ENCODE measurements at regions not wholly inside any gene's neighbourhood (a gene's known extent, or its start where the extent isn't known, plus 50 kb on each side); places are given as distances from the start of the nearest gene placed in this dataset.

- WGBS, 2 experiments: 85 to 86% methylated on average over 14 of the region's 14 CpGs
- Histone ChIP-seq H3K4me1 (ENCODE audit: control insufficient read depth, insufficient read depth, low read length) (peaks cover 11% of the 10 kb centered on the region), H3K27ac (ENCODE audit: insufficient read depth, low read depth, low read length, poor library complexity, severe bottlenecking) (no peak overlapping the region)
These were observed 136.2 kb downstream of the HMX1 start for GRCh38 chr4:8735236-8736089.

DNA sequence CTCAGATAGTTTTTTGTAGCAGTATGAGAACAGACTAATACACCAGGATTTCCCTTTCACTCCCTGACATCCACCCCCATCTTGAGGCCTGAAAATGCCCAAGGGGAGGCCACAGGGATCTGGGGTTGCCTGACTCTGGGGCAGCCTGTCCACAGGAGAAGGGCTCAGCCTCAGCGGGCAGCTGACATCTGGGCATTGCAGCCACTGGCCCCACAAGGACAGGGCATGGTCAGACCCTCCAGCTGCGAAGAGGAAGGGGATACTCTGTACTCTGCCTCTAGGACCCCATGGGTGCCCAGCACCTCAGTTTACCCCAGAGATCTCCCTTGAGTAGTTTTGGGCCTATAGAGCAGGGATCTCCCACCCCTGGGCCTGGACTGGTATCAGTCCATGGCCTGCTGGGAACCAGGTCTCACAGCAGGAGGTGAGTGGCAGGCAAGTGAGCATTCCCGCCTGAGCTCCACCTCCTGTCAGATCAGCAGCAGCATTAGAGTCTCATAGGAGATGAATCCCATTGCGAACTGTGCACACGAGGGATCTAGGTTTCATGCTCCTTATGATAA, 138.9 kb downstream of the HMX1 start:
- WGBS, 2 experiments: 91 to 94% methylated on average over 5 of the region's 5 CpGs
- Histone ChIP-seq H3K9me3 (ENCODE audit: control insufficient read depth, low read length) (no peaks in the 10 kb centered on the region), H3K4me3 (ENCODE audit: insufficient read depth, low read depth, low read length) (no peak overlapping the region), H3K4me1 (ENCODE audit: control insufficient read depth, insufficient read depth, low read length) (no peaks in the 10 kb centered on the region), H3K27ac (ENCODE audit: insufficient read depth, low read depth, low read length, poor library complexity, severe bottlenecking) (no peak overlapping the region), H3K27me3 (ENCODE audit: control insufficient read depth, insufficient read depth, low read length, poor library complexity, severe bottlenecking) (no peaks in the 10 kb centered on the region), H3K36me3 (ENCODE audit: control insufficient read depth, insufficient read depth, low read length) (no peaks in the 10 kb centered on the region)

More at GRCh38 chr4:8735236-8736089, 136.2 kb downstream of the HMX1 start:
- H3K9me3 ChIP-seq (ENCODE audit: control insufficient read depth, low read length): no peaks in the 10 kb centered on the region
- H3K36me3 ChIP-seq (ENCODE audit: control insufficient read depth, insufficient read depth, low read length): no peaks in the 10 kb centered on the region
- no peaks in the 10 kb centered on the region for H3K27me3 ChIP-seq (ENCODE audit: control insufficient read depth, insufficient read depth, low read length, poor library complexity, severe bottlenecking)
- no peak overlapping the region for H3K4me3 ChIP-seq (ENCODE audit: insufficient read depth, low read depth, low read length)

GRCh38 chr4:8732092-8732491, 139.5 kb downstream of the CPZ start:
- no peak overlapping the region for H3K4me3 ChIP-seq (ENCODE audit: insufficient read depth, low read depth, low read length)
- H3K36me3 ChIP-seq (ENCODE audit: control insufficient read depth, insufficient read depth, low read length): no peaks in the 10 kb centered on the region
- WGBS, 2 experiments: 88 to 93% methylated on average over 10 of the region's 10 CpGs
- H3K9me3 ChIP-seq (ENCODE audit: control insufficient read depth, low read length): no peaks in the 10 kb centered on the region
- H3K27me3 ChIP-seq (ENCODE audit: control insufficient read depth, insufficient read depth, low read length, poor library complexity, severe bottlenecking): no peaks in the 10 kb centered on the region
- no peaks in the 10 kb centered on the region for H3K4me1 ChIP-seq (ENCODE audit: control insufficient read depth, insufficient read depth, low read length)
- H3K27ac ChIP-seq (ENCODE audit: insufficient read depth, low read depth, low read length, poor library complexity, severe bottlenecking): no peak overlapping the region

DNA sequence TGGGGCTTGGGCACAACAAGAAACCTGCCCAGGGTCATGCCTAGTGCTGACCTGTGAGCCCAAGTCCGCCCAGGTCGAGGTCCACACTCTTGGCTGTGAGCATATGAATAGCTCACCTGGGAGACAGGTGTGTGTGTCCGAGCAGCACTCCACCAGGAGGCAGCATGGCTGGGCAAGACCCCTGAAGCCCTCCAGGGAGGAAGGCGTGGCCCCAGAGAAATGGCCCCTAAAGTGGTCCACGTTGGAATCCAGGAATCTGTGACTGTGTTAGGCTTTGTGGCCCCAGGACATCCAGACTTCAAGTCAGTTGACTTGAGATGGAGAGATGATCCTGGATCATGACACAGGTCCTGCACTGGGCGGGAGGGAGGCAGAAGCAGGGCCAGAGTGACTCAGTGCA, 138.8 kb downstream of the CPZ start:
- Histone ChIP-seq H3K9me3 (ENCODE audit: control insufficient read depth, low read length) (no peaks in the 10 kb centered on the region), H3K27ac (ENCODE audit: insufficient read depth, low read depth, low read length, poor library complexity, severe bottlenecking) (no peak overlapping the region), H3K36me3 (ENCODE audit: control insufficient read depth, insufficient read depth, low read length) (no peaks in the 10 kb centered on the region), H3K4me1 (ENCODE audit: control insufficient read depth, insufficient read depth, low read length) (no peaks in the 10 kb centered on the region), H3K27me3 (ENCODE audit: control insufficient read depth, insufficient read depth, low read length, poor library complexity, severe bottlenecking) (no peaks in the 10 kb centered on the region), H3K4me3 (ENCODE audit: insufficient read depth, low read depth, low read length) (no peak overlapping the region)
- WGBS, 2 experiments: 86 to 88% methylated on average over 6 of the region's 6 CpGs

- Histone ChIP-seq H3K36me3 (ENCODE audit: control insufficient read depth, insufficient read depth, low read length) (no peaks in the 10 kb centered on the region), H3K4me3 (ENCODE audit: insufficient read depth, low read depth, low read length) (no peak overlapping the region), H3K27ac (ENCODE audit: insufficient read depth, low read depth, low read length, poor library complexity, severe bottlenecking) (no peak overlapping the region), H3K27me3 (ENCODE audit: control insufficient read depth, insufficient read depth, low read length, poor library complexity, severe bottlenecking) (no peaks in the 10 kb centered on the region), H3K9me3 (ENCODE audit: control insufficient read depth, low read length) (no peaks in the 10 kb centered on the region), H3K4me1 (ENCODE audit: control insufficient read depth, insufficient read depth, low read length) (no peaks in the 10 kb centered on the region)
- WGBS, 2 experiments: 82 to 94% methylated on average over 4 to 5 of the region's 6 CpGs
These were observed 138.1 kb downstream of the CPZ start for GRCh38 chr4:8730681-8731080.

- 95 to 96% methylated on average over 9 of the region's 9 CpGs for WGBS, 2 experiments
- no peak overlapping the region for H3K4me3 ChIP-seq (ENCODE audit: insufficient read depth, low read depth, low read length)
- H3K27me3 ChIP-seq (ENCODE audit: control insufficient read depth, insufficient read depth, low read length, poor library complexity, severe bottlenecking): no peaks in the 10 kb centered on the region
- no peaks in the 10 kb centered on the region for H3K36me3 ChIP-seq (ENCODE audit: control insufficient read depth, insufficient read depth, low read length)
- no peaks in the 10 kb centered on the region for H3K9me3 ChIP-seq (ENCODE audit: control insufficient read depth, low read length)
- H3K4me1 ChIP-seq (ENCODE audit: control insufficient read depth, insufficient read depth, low read length): no peaks in the 10 kb centered on the region
- H3K27ac ChIP-seq (ENCODE audit: insufficient read depth, low read depth, low read length, poor library complexity, severe bottlenecking): no peak overlapping the region
These were observed 137.6 kb downstream of the CPZ start for GRCh38 chr4:8730159-8730558.

DNA sequence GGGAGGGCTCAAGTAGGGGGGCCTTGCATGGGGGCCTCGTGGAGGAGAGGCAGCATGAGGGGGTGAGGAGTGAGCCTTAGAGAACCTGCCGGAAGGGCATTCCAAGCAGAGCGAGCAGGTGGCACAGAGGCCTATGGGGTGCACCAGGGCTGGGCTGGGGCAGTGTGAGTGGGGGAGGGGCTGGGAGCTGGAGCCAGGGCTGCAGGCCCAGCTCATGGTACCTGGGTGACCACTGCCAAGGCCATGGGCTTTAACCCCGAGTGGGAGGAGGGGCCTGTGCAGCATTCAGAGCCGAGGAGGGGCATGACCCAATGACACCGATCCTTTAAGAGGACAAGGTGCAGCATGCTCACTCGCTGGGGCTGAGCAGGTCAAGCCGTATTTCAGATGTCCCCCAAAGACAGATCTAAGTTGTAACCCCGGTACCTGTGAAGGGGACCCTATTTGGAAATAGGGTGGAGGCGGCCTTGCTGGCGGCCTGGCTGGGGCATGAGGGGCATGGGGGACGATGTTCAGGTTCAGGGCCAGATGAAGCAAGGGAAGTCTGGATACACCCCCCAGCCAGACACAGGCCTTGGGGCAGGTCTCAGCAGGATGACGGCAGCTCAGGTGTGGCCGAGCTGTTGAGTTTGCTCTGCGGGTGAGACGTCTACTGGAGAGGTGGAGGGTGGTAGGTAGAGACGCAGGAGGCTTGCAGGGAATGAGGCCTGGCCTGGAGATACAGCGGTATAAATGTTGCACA, 137.0 kb downstream of the CPZ start:
- 93 to 96% methylated on average over 18 of the region's 18 CpGs for WGBS, 2 experiments
- Histone ChIP-seq H3K4me3 (ENCODE audit: insufficient read depth, low read depth, low read length) (no peak overlapping the region), H3K27ac (ENCODE audit: insufficient read depth, low read depth, low read length, poor library complexity, severe bottlenecking) (no peak overlapping the region), H3K9me3 (ENCODE audit: control insufficient read depth, low read length) (no peaks in the 10 kb centered on the region), H3K36me3 (ENCODE audit: control insufficient read depth, insufficient read depth, low read length) (no peaks in the 10 kb centered on the region), H3K27me3 (ENCODE audit: control insufficient read depth, insufficient read depth, low read length, poor library complexity, severe bottlenecking) (no peaks in the 10 kb centered on the region), H3K4me1 (ENCODE audit: control insufficient read depth, insufficient read depth, low read length) (no peaks in the 10 kb centered on the region)

DNA sequence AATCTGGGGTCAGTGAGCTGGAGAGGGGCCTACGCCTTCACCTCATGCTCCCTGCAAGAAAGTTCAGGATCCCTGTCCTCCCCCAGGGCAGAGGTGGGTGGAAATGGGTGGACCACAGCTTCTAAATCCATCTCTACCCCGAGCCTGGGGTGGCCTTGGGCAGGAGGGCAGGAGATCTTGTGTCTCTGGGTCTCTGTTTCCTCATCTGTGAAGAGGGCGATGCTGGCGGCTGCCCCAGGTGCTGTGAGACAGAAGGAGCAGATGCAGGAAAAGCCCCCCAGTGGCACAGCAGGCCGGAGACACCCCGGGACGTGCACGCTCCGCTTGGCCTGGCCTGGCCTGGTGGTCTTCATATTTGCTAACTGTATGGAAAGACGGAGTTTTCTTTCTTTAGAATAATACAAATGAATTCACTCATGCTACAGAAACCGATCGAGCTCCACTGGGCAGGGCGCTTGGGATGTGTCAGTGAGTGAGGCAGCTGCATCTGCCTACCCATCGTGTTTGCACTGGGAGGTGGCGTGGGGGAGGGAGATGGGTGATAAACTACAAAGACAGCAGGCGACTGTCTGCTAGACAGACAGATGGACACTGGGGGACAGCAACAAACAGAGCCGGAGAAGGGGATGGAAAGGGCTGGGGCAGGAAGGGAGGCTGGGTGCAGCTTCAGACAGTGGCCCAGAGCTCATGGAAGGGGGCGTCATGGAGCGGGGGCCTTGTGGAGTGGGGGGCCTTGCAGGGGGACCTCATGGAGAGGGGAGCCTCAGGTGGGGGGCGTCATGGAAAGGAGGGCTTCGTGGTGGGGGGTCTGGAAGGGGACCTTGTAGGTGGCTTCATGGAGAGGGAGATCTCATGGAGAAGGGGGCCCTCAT, 136.2 kb downstream of the CPZ start:
- H3K4me1 ChIP-seq (ENCODE audit: control insufficient read depth, insufficient read depth, low read length): no peaks in the 10 kb centered on the region
- no peaks in the 10 kb centered on the region for H3K27me3 ChIP-seq (ENCODE audit: control insufficient read depth, insufficient read depth, low read length, poor library complexity, severe bottlenecking)
- H3K9me3 ChIP-seq (ENCODE audit: control insufficient read depth, low read length): no peaks in the 10 kb centered on the region
- no peak overlapping the region for H3K4me3 ChIP-seq (ENCODE audit: insufficient read depth, low read depth, low read length)
- no peak overlapping the region for H3K27ac ChIP-seq (ENCODE audit: insufficient read depth, low read depth, low read length, poor library complexity, severe bottlenecking)
- H3K36me3 ChIP-seq (ENCODE audit: control insufficient read depth, insufficient read depth, low read length): no peaks in the 10 kb centered on the region
- WGBS, 2 experiments: 91 to 94% methylated on average over 21 of the region's 21 CpGs

- Histone ChIP-seq H3K27me3 (ENCODE audit: control insufficient read depth, insufficient read depth, low read length, poor library complexity, severe bottlenecking) (no peaks in the 10 kb centered on the region), H3K36me3 (ENCODE audit: control insufficient read depth, insufficient read depth, low read length) (no peaks in the 10 kb centered on the region), H3K27ac (ENCODE audit: insufficient read depth, low read depth, low read length, poor library complexity, severe bottlenecking) (no peak overlapping the region), H3K4me3 (ENCODE audit: insufficient read depth, low read depth, low read length) (no peak overlapping the region), H3K4me1 (ENCODE audit: control insufficient read depth, insufficient read depth, low read length) (no peaks in the 10 kb centered on the region), H3K9me3 (ENCODE audit: control insufficient read depth, low read length) (no peaks in the 10 kb centered on the region)
- WGBS, 2 experiments: 88 to 91% methylated on average over 16 of the region's 16 CpGs
These were observed 135.3 kb downstream of the CPZ start for GRCh38 chr4:8727546-8728510.

Measured in ectodermal cell (in vitro differentiated cells).